GM23248 (cell line): ENCODE measurements at regions not wholly inside any gene's neighbourhood (a gene's known extent, or its start where the extent isn't known, plus 50 kb on each side); places are given as distances from the start of the nearest gene placed in this dataset.

Source experiments
- DNase-seq: peaks from one replicate; pipeline ENCODE4 v3.0.0-alpha.2; 2015
- H2AFZ ChIP-seq: fragments of 200-600 bp; sonication (generic); 2 replicates; pipeline ENCODE4 v1.6.1; 2016; ENCODE audit warnings: antibody characterized with exemption
- H3F3A ChIP-seq: fragments of 200-600 bp; sonication (generic); 2 replicates; pipeline ENCODE4 v1.6.1; 2016; ENCODE audit warnings: mild to moderate bottlenecking, antibody characterized with exemption, mixed run types; ENCODE audit not compliant: insufficient read depth
- H3K27ac ChIP-seq: fragments of 200-600 bp; sonication (generic); 2 replicates; pipeline ENCODE4 v1.5.1; 2016; ENCODE audit warnings: mild to moderate bottlenecking
- H3K27me3 ChIP-seq: fragments of 200-600 bp; sonication (generic); replicated peaks from 2 replicates; pipeline ENCODE4 v1.6.1; 2016; ENCODE audit warnings: mild to moderate bottlenecking; ENCODE audit not compliant: insufficient read depth
- H3K36me3 ChIP-seq: fragments of 200-600 bp; sonication (generic); 2 replicates; pipeline ENCODE4 v1.6.1; 2016; ENCODE audit warnings: low read depth, mild to moderate bottlenecking
- H3K4me1 ChIP-seq: fragments of 200-600 bp; sonication (generic); 2 replicates; pipeline ENCODE4 v1.6.1; 2016; ENCODE audit warnings: mild to moderate bottlenecking; ENCODE audit not compliant: insufficient read depth
- H3K4me2 ChIP-seq: fragments of 200-600 bp; sonication (generic); one replicate; pipeline ENCODE4 v1.6.1; 2016; ENCODE audit warnings: mild to moderate bottlenecking; ENCODE audit not compliant: unreplicated experiment
- H3K4me3 ChIP-seq: fragments of 200-600 bp; sonication (generic); 2 replicates; pipeline ENCODE4 v1.5.1; 2016; ENCODE audit warnings: mild to moderate bottlenecking
- H3K79me2 ChIP-seq: fragments of 200-600 bp; sonication (generic); 2 replicates; pipeline ENCODE4 v1.6.1; 2016; ENCODE audit warnings: mild to moderate bottlenecking; ENCODE audit not compliant: insufficient read depth
- H3K9ac ChIP-seq: fragments of 200-600 bp; sonication (generic); 2 replicates; pipeline ENCODE4 v1.6.1; 2016; ENCODE audit warnings: mild to moderate bottlenecking
- H3K9me2 ChIP-seq: fragments of 200-600 bp; sonication (generic); 2 replicates; pipeline ENCODE4 v1.6.1; 2016; ENCODE audit warnings: mixed run types, mild to moderate bottlenecking, moderate library complexity; ENCODE audit not compliant: insufficient read depth
- H3K9me3 ChIP-seq: fragments of 200-600 bp; sonication (generic); one replicate; pipeline ENCODE4 v1.6.1; 2017; ENCODE audit warnings: low read depth
- H4K20me1 ChIP-seq: fragments of 200-600 bp; sonication (generic); 2 replicates; pipeline ENCODE4 v1.6.0; 2016; ENCODE audit not compliant: insufficient read depth
- EZH2 ChIP-seq: fragments of 200-600 bp; sonication (generic); IDR thresholded peaks from 2 replicates; pipeline ENCODE4 v1.6.1; 2018; ENCODE audit warnings: antibody characterized with exemption, mild to moderate bottlenecking; ENCODE audit not compliant: insufficient read depth, poor library complexity, severe bottlenecking
- WGBS, 2 experiments: methylation state at CpG; one replicate each; pipeline ENCODE4 v1.1.6; 2015 to 2017; ENCODE audit warnings: low lambda C conversion rate in 2 of 2, low coverage in 1 of 2; ENCODE audit errors: missing lambda C conversion rate in 2 of 2; 5-methylcytosine and 5-hydroxymethylcytosine counted together
- in situ Hi-C: fragments of 300-500 bp; cut with MboI; formaldehyde crosslinking; loops from 2 replicates; pipeline ENCODE4 v1.15.0; 2020

- Histone ChIP-seq H2AFZ (no peak overlapping the region), H3K4me3 (no peak overlapping the region), H3K4me1 (no peaks in the 10 kb centered on the region), H3K79me2 (no peaks in the 10 kb centered on the region), H3K9me2 (no peaks in the 10 kb centered on the region), H3K9ac (no peak overlapping the region), H3K27me3 (no peaks in the 10 kb centered on the region), H4K20me1 (no peaks in the 10 kb centered on the region), H3F3A (no peaks in the 10 kb centered on the region), H3K27ac (no peak overlapping the region), H3K9me3 (no peaks in the 10 kb centered on the region), H3K4me2 (no peak overlapping the region), H3K36me3 (no peaks in the 10 kb centered on the region)
- in situ Hi-C loops, result no loop called here
- no peak for DNase-seq
- WGBS, 2 experiments, result 90 to 91% methylated on average over 5 of the region's 5 CpGs
- no peak for TF ChIP-seq EZH2
These were observed 50.7 kb upstream of the ID3 start for GRCh38 chr1:23609971-23610370.
